PC-3 (cell line): ENCODE measurements at regions not wholly inside any gene's neighbourhood (a gene's known extent, or its start where the extent isn't known, plus 50 kb on each side); places are given as distances from the start of the nearest gene placed in this dataset.

Source experiments
- ATAC-seq: fragments of 200-7000 bp; cut with Tn5 transposase; 2 replicates; pipeline ENCODE4 v1.9.1; 2020; ENCODE audit warnings: mild to moderate bottlenecking, moderate library complexity
- BruUV-seq: library from RNA; stranded (reverse); fragments of 400-500 nt; replicated peaks from 2 replicates; lab custom pipeline; 2021; lab: Mats Ljungman, UMichigan
- CTCF ChIA-PET: fragments of 300-600 bp; sonication (Branson Sonifier 250); formaldehyde crosslinking; loops from one replicate; lab custom pipeline; 2022; ENCODE audit warnings: antibody characterized with exemption; lab: Charles Lee
- POLR2A ChIA-PET: fragments of 300-600 bp; sonication (Branson Sonifier 250); formaldehyde crosslinking; loops from one replicate; lab custom pipeline; 2022; ENCODE audit warnings: antibody characterized with exemption; ENCODE audit not compliant: unreplicated experiment; lab: Charles Lee
- DNase-seq: peaks from one replicate; pipeline ENCODE4 v3.0.0-alpha.2; 2015
- H2AFZ ChIP-seq: fragments of 300-600 bp; sonication (generic); 2 replicates; pipeline ENCODE4 v1.6.0; 2016; ENCODE audit warnings: antibody characterized with exemption, low read length
- H3F3A ChIP-seq: fragments of 300-600 bp; sonication (generic); one replicate; pipeline ENCODE4 v1.6.0; 2017; ENCODE audit warnings: antibody characterized with exemption, low read length, control low read depth, mild to moderate bottlenecking; ENCODE audit not compliant: unreplicated experiment
- H3K27ac ChIP-seq: fragments of 300-600 bp; sonication (generic); 2 replicates; pipeline ENCODE4 v1.5.1; 2016; ENCODE audit warnings: mild to moderate bottlenecking, low read length
- H3K27me3 ChIP-seq: fragments of 300-600 bp; sonication (generic); 2 replicates; pipeline ENCODE4 v1.6.1; 2016; ENCODE audit warnings: low read length, mixed read lengths
- H3K36me3 ChIP-seq: fragments of 300-600 bp; sonication (generic); 2 replicates; pipeline ENCODE4 v1.6.1; 2016; ENCODE audit warnings: low read depth, mixed run types, low read length, mixed read lengths
- H3K4me1 ChIP-seq: fragments of 300-600 bp; sonication (generic); 2 replicates; pipeline ENCODE4 v1.5.1; 2016; ENCODE audit warnings: low read length; ENCODE audit not compliant: insufficient read depth
- H3K4me2 ChIP-seq: fragments of 300-600 bp; sonication (generic); 2 replicates; pipeline ENCODE4 v1.6.0; 2016; ENCODE audit warnings: low read length
- H3K4me3 ChIP-seq: fragments of 300-600 bp; sonication (generic); 2 replicates; pipeline ENCODE4 v1.5.1; 2016; ENCODE audit warnings: mild to moderate bottlenecking, low read length, mixed read lengths
- H3K79me2 ChIP-seq: fragments of 300-600 bp; sonication (generic); 2 replicates; pipeline ENCODE4 v1.6.1; 2017; ENCODE audit warnings: low read length, mixed read lengths
- H3K9ac ChIP-seq: fragments of 300-600 bp; sonication (generic); 2 replicates; pipeline ENCODE4 v1.6.0; 2016; ENCODE audit warnings: mild to moderate bottlenecking, low read length
- H3K9me2 ChIP-seq: fragments of 300-600 bp; sonication (generic); replicated peaks from 2 replicates; pipeline ENCODE4 v1.6.1; 2016; ENCODE audit warnings: mixed run types, low read length, mixed read lengths
- H3K9me3 ChIP-seq: fragments of 300-600 bp; sonication (generic); 2 replicates; pipeline ENCODE4 v1.6.1; 2016; ENCODE audit warnings: low read length, mixed read lengths
- H4K20me1 ChIP-seq: fragments of 300-600 bp; sonication (generic); 2 replicates; pipeline ENCODE4 v1.6.1; 2016; ENCODE audit warnings: low read length, mixed read lengths
- EZH2 ChIP-seq: fragments of 300-600 bp; sonication (generic); IDR thresholded peaks from one replicate; pipeline ENCODE4 v1.6.1; 2017; ENCODE audit warnings: antibody characterized with exemption, mild to moderate bottlenecking, low read length; ENCODE audit not compliant: unreplicated experiment
- EZH2phosphoT487 ChIP-seq: fragments of 300-600 bp; sonication (generic); IDR thresholded peaks from 2 replicates; pipeline ENCODE4 v1.6.1; 2018; ENCODE audit warnings: mild to moderate bottlenecking, antibody characterized with exemption, low read length, borderline replicate concordance
- intact Hi-C: fragments of 100-400 bp; cut with micrococcal nuclease; formaldehyde crosslinking; loops from 2 replicates; pipeline ENCODE4 v1.9.0; 2023
- TF ChIP-seq, protein P1 (sequence below): fragments of 300-600 bp; sonication (generic); conservative IDR thresholded peaks from 2 replicates; pipeline ENCODE4 v1.5.1; 2017; ENCODE audit warnings: antibody characterized with exemption, low read depth, mild to moderate bottlenecking, low read length

DNA sequence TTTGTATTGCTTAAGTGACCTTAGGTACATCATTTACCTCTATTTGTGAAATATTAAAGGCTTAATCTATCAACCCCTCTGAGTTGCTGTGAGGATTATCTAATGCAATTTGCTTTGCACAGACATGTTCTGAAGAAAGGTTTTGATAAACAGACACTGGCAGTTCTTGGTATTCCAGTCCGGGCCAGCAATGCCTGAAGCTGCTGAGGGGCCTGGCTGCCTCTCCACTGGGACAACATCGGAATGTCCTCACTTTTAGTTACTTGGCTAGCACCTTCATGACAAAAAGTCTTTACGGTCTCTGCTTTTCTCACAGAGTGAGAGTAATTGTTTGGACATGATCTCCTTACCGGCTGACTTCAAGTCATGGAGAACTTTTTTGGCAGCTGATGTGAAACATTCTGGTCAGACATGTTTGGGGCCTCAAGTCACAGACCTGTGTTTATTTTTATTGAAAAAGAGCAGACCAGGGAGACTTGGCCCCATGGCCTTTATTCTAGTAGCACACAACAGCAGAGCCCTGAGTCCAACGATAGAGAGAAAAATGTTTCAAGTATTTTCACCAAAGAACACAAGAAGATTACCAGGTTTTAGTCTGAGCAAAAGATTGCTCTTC, 1112.3 kb upstream of the FANCL start:
- ChIA-PET POLR2A (no interaction called here), CTCF (no interaction called here)
- DNase-seq = no peak
- Histone ChIP-seq H3K4me1 (no peaks in the 10 kb centered on the region), H3K4me2 (no peak overlapping the region), H2AFZ (no peak overlapping the region), H3K9ac (no peak overlapping the region), H3K9me3 (no peaks in the 10 kb centered on the region), H3K27me3 (peaks cover 9% of the 10 kb centered on the region; the same call in 1 of the 2 replicates), H3K36me3 (no peaks in the 10 kb centered on the region), H3K9me2 (no peaks in the 10 kb centered on the region), H3F3A (no peaks in the 10 kb centered on the region), H3K79me2 (no peaks in the 10 kb centered on the region), H4K20me1 (no peaks in the 10 kb centered on the region), H3K4me3 (no peak overlapping the region), H3K27ac (no peak overlapping the region)
- intact Hi-C loops = no loop called here
- ATAC-seq = no peak
- TF ChIP-seq, protein P1, sequence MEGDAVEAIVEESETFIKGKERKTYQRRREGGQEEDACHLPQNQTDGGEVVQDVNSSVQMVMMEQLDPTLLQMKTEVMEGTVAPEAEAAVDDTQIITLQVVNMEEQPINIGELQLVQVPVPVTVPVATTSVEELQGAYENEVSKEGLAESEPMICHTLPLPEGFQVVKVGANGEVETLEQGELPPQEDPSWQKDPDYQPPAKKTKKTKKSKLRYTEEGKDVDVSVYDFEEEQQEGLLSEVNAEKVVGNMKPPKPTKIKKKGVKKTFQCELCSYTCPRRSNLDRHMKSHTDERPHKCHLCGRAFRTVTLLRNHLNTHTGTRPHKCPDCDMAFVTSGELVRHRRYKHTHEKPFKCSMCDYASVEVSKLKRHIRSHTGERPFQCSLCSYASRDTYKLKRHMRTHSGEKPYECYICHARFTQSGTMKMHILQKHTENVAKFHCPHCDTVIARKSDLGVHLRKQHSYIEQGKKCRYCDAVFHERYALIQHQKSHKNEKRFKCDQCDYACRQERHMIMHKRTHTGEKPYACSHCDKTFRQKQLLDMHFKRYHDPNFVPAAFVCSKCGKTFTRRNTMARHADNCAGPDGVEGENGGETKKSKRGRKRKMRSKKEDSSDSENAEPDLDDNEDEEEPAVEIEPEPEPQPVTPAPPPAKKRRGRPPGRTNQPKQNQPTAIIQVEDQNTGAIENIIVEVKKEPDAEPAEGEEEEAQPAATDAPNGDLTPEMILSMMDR = no peak
- TF ChIP-seq EZH2 (no peak), EZH2phosphoT487 (no peak)
- BruUV-seq = no TSS peak

GRCh38 chr2:59342166-59342565, 1101.0 kb upstream of the FANCL start:
- ATAC-seq (no peak), DNase-seq (no peak)
- H3K9me3 ChIP-seq = no peaks in the 10 kb centered on the region
- BruUV-seq = no TSS peak
- no peak overlapping the region for H3K4me2 ChIP-seq
- H4K20me1 ChIP-seq = no peaks in the 10 kb centered on the region
- TF ChIP-seq EZH2 (no peak), EZH2phosphoT487 (no peak)
- TF ChIP-seq, protein P1 = no peak
- no peak overlapping the region for H3K27ac ChIP-seq
- H3K27me3 ChIP-seq = 0 out of 2 replicates have a peak, but pooled peaks cover 3% of the 10 kb centered on the region
- H3K4me1 ChIP-seq = no peaks in the 10 kb centered on the region
- intact Hi-C loops = no loop called here
- no peak overlapping the region for H3K4me3 ChIP-seq
- H2AFZ ChIP-seq = no peak overlapping the region
- H3F3A ChIP-seq = no peaks in the 10 kb centered on the region
- POLR2A ChIA-PET = no interaction called here
- CTCF ChIA-PET = no interaction called here
- no peaks in the 10 kb centered on the region for H3K79me2 ChIP-seq
- no peaks in the 10 kb centered on the region for H3K36me3 ChIP-seq
- H3K9ac ChIP-seq = no peak overlapping the region
- no peaks in the 10 kb centered on the region for H3K9me2 ChIP-seq

DNA sequence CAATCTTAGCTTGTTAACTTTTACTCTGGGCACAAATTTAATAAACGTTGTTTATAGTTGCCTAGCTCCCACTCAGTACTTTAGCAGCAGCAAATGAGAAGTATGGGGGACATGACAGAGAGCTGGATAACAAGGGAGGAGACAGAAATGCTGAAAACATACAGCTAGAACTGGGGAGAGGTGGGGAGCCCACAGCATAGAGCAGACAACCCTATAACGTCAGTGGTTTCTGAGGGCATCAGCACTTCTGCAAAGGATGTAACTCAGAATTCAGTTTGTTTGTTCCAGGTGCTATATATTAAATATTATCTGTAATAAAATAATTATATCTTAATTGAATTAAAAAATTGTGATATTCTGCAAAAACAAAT, 1098.7 kb upstream of the FANCL start:
- TF ChIP-seq EZH2phosphoT487 = no peak
- TF ChIP-seq EZH2 = no peak
- TF ChIP-seq, protein P1 = no peak
- DNase-seq = no peak
- Histone ChIP-seq H3K4me2 (no peak overlapping the region), H3F3A (no peaks in the 10 kb centered on the region), H4K20me1 (no peaks in the 10 kb centered on the region), H2AFZ (no peak overlapping the region), H3K4me3 (no peak overlapping the region), H3K9me2 (no peaks in the 10 kb centered on the region), H3K9me3 (no peaks in the 10 kb centered on the region), H3K79me2 (no peaks in the 10 kb centered on the region), H3K4me1 (no peaks in the 10 kb centered on the region), H3K9ac (no peak overlapping the region), H3K27me3 (peaks cover 11% of the 10 kb centered on the region), H3K27ac (no peak overlapping the region), H3K36me3 (no peaks in the 10 kb centered on the region)
- ATAC-seq = no peak
- CTCF ChIA-PET = no interaction called here
- no TSS peak for BruUV-seq
- intact Hi-C loops = no loop called here
- POLR2A ChIA-PET = interaction anchor here (0.6 kb wide), 1 partner anchor 277 kb away, joined by 3 read pairs; no protein-coding TSS in a partner anchor
